Psoas muscle (tissue), 7 donors: ENCODE measurements at regions not wholly inside any gene's neighbourhood (a gene's known extent, or its start where the extent isn't known, plus 50 kb on each side); places are given as distances from the start of the nearest gene placed in this dataset.
A peak's percentile ranks its signal among the peaks of the same experiment; 100 is the strongest.

ENCODE experiments used
- ATAC-seq, 4 donors: fragments of 200-7000 bp; cut with Tn5 transposase; one replicate each; pipeline ENCODE4 v1.9.1; 2020; ENCODE audit warnings: moderate library complexity in 3 of 4, mild to moderate bottlenecking in 2 of 4
- DNase-seq, 2 donors: peaks; one replicate each; pipeline ENCODE4 v3.0.0-alpha.2; 2020
- H3K27ac ChIP-seq: fragments of 200-600 bp; one replicate; pipeline ENCODE4 v1.8.0; 2022
- H3K27me3 ChIP-seq, 3 donors: fragments of 200-600 bp in 1 of 3; one replicate each; pipeline versions ENCODE4 v1.6.1 to v1.8.0; 2013 to 2022; ENCODE audit warnings: low read length in 2 of 3, mild to moderate bottlenecking in 2 of 3, moderate library complexity in 1 of 3; ENCODE audit not compliant: insufficient read depth in 3 of 3
- H3K36me3 ChIP-seq, 2 donors: fragments of 200-600 bp in 1 of 2; one replicate each; pipeline versions ENCODE4 v1.6.1 to v1.8.0; 2013 to 2022; ENCODE audit warnings: low read depth in 1 of 2, mild to moderate bottlenecking in 1 of 2, moderate library complexity in 1 of 2; ENCODE audit not compliant: insufficient read depth in 1 of 2
- H3K4me1 ChIP-seq: fragments of 200-600 bp; one replicate; pipeline ENCODE4 v1.8.0; 2022
- H3K4me3 ChIP-seq: fragments of 200-600 bp; one replicate; pipeline ENCODE4 v1.8.0; 2022; ENCODE audit warnings: mild to moderate bottlenecking
- H3K9me3 ChIP-seq: fragments of 200-600 bp; one replicate; pipeline ENCODE4 v1.8.0; 2022
- CTCF ChIP-seq: fragments of 200-600 bp; IDR thresholded peaks from one replicate; pipeline ENCODE4 v1.8.0; 2022; ENCODE audit warnings: antibody characterized with exemption
- WGBS, 3 donors: extraction: QIAGEN DNeasy Blood & Tissue Kit; methylation state at CpG; one replicate each; pipeline versions ENCODE4 v1.1.6 to v1.1.7; 2013; 5-methylcytosine and 5-hydroxymethylcytosine counted together
- intact Hi-C, 2 donors: fragments of 100-400 bp; cut with DNase I; formaldehyde crosslinking; loops; one replicate each; pipeline versions ENCODE4 v1.11.0 to v1.14.2; 2022
- donor health status: healthy with polysubstance abuse.
- donor health status: DM: no; HTN: no; CAD: no; lungs with moderate emphysema.
- donor health status: Bipolar disorder and iron deficiency.
- donor health status: healthy.
- donor health status: DM: yes; HTN: yes; CAD: no.
- donor health status: DM: no; HTN: no; CAD: no.
- donor health status: DM: yes; HTN: yes; CAD: no.

GRCh38 chr4:189084671-189085070, 856.0 kb upstream of the FRG1 start:
- Histone ChIP-seq H3K9me3 (no peaks in the 10 kb centered on the region), H3K4me3 (no peak overlapping the region), H3K36me3 (no peaks in the 10 kb centered on the region), H3K27me3 (peaks cover 0 to 2% (median 0%) of the 10 kb centered on the region in 3 donors), H3K4me1 (no peaks in the 10 kb centered on the region), H3K27ac (no peak overlapping the region)
- no peak for DNase-seq
- no peak for ATAC-seq
- no peak for TF ChIP-seq CTCF
- intact Hi-C loops, result no loop called here
- 61 to 75% (median 64%) methylated on average over 4 of the region's 4 CpGs for WGBS, 3 donors

GRCh38 chr4:189087971-189088370, 852.7 kb upstream of the FRG1 start:
- Histone ChIP-seq H3K4me3 (no peak overlapping the region), H3K4me1 (no peaks in the 10 kb centered on the region), H3K27me3 (peaks cover 0 to 2% (median 2%) of the 10 kb centered on the region in 3 donors), H3K27ac (no peak overlapping the region), H3K9me3 (no peaks in the 10 kb centered on the region), H3K36me3 (no peaks in the 10 kb centered on the region)
- DNase-seq (no peak), ATAC-seq (no peak)
- intact Hi-C loops, result no loop called here
- no peak for TF ChIP-seq CTCF
- 60 to 64% (median 62%) methylated on average over 2 of the region's 2 CpGs for WGBS, 3 donors

GRCh38 chr4:189088780-189089179, 851.9 kb upstream of the FRG1 start:
- Histone ChIP-seq H3K27ac (no peak overlapping the region), H3K27me3 (peaks cover 0 to 2% (median 2%) of the 10 kb centered on the region in 3 donors), H3K9me3 (no peaks in the 10 kb centered on the region), H3K36me3 (no peaks in the 10 kb centered on the region), H3K4me3 (no peak overlapping the region), H3K4me1 (no peaks in the 10 kb centered on the region)
- intact Hi-C loops, result no loop called here
- 71 to 81% (median 75%) methylated on average over 5 of the region's 5 CpGs for WGBS, 3 donors
- no peak for TF ChIP-seq CTCF
- DNase-seq (no peak), ATAC-seq (no peak)

GRCh38 chr4:189090174-189090814, 850.4 kb upstream of the FRG1 start:
- TF ChIP-seq CTCF, result peak; percentile 5
- Histone ChIP-seq H3K9me3 (no peaks in the 10 kb centered on the region), H3K4me1 (no peaks in the 10 kb centered on the region), H3K27ac (no peak overlapping the region), H3K4me3 (no peak overlapping the region), H3K27me3 (peaks cover 0 to 2% (median 0%) of the 10 kb centered on the region in 3 donors), H3K36me3 (no peaks in the 10 kb centered on the region)
- DNase-seq (no peak), ATAC-seq (no peak)
- 83 to 89% (median 86%) methylated on average over 2 of the region's 2 CpGs for WGBS, 3 donors
- intact Hi-C loops, result no loop called here

GRCh38 chr4:189092581-189092980, 848.1 kb upstream of the FRG1 start:
- H3K4me3 ChIP-seq, result no peak overlapping the region
- 29 to 36% (median 35%) methylated on average over 4 of the region's 4 CpGs for WGBS, 3 donors

More at GRCh38 chr4:189092581-189092980, 848.1 kb upstream of the FRG1 start:
- no peaks in the 10 kb centered on the region for H3K9me3 ChIP-seq
- ATAC-seq (no peak), DNase-seq (no peak)
- no peak overlapping the region for H3K27ac ChIP-seq
- peaks cover 0 to 2% (median 0%) of the 10 kb centered on the region in 3 donors for H3K27me3 ChIP-seq
- H3K4me1 ChIP-seq, result no peaks in the 10 kb centered on the region
- H3K36me3 ChIP-seq, result no peaks in the 10 kb centered on the region
- intact Hi-C loops, result no loop called here
- TF ChIP-seq CTCF, result no peak
